HAP-1 (cell line): ENCODE measurements at regions not wholly inside any gene's neighbourhood (a gene's known extent, or its start where the extent isn't known, plus 50 kb on each side); places are given as distances from the start of the nearest gene placed in this dataset.

Source experiments
- DNase-seq, 2 experiments: peaks; one replicate each; pipeline ENCODE4 v3.0.0-alpha.2; 2016 to 2020; ENCODE audit warnings: low spot score in 2 of 2
- H3K27me3 ChIP-seq: fragments of 250-450 bp; sonication (Bioruptor Pico); 2 replicates; pipeline ENCODE4 v1.5.1; 2020; ENCODE audit warnings: low read depth, mild to moderate bottlenecking, moderate library complexity
- H3K36me3 ChIP-seq: fragments of 250-450 bp; sonication (Bioruptor Pico); replicated peaks from 2 replicates; pipeline ENCODE4 v1.5.1; 2020; ENCODE audit warnings: mild to moderate bottlenecking
- H3K4me1 ChIP-seq: fragments of 250-450 bp; sonication (Bioruptor Pico); 2 replicates; pipeline ENCODE4 v1.5.1; 2020; ENCODE audit warnings: mild to moderate bottlenecking
- H3K4me3 ChIP-seq: fragments of 250-450 bp; sonication (Bioruptor Pico); 2 replicates; pipeline ENCODE4 v1.5.1; 2020; ENCODE audit warnings: mild to moderate bottlenecking, moderate library complexity
- H3K9me3 ChIP-seq: fragments of 250-450 bp; sonication (Bioruptor Pico); 2 replicates; pipeline ENCODE4 v1.5.1; 2020; ENCODE audit warnings: mild to moderate bottlenecking, moderate library complexity
- in situ Hi-C: fragments of 300-500 bp; cut with MboI; formaldehyde crosslinking; loops from 3 replicates; pipeline ENCODE4 v1.14.3; 2020; ENCODE audit warnings: low sequenced_read_pairs, inconsistent platforms, mixed read lengths

DNA sequence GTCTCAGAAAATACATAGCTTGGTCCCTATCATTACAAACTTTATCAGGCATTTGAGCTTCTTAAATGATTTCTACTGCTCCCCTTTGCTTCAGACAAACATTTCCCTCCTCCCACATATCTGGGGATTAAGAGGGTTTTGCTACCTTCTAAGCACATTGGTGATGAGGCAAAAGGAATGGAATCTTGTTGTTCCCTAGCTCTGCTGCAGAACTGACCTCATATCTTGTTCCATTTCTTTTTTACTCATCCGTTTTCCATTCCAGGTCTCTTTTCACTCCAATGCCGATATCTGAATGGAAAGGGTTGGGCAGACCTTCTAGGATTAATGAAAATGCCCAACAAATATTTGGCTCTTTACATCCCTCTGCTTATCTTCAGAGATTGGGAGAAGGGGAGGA is 444.6 kb downstream of the ZNF608 start:
- H3K4me3 ChIP-seq: no peak overlapping the region
- in situ Hi-C loops: no loop called here
- no peak for DNase-seq
- H3K36me3 ChIP-seq: no peaks in the 10 kb centered on the region; the same call in 1 of the 2 replicates
- H3K27me3 ChIP-seq: no peaks in the 10 kb centered on the region
- H3K9me3 ChIP-seq: no peaks in the 10 kb centered on the region
- no peaks in the 10 kb centered on the region for H3K4me1 ChIP-seq

DNA sequence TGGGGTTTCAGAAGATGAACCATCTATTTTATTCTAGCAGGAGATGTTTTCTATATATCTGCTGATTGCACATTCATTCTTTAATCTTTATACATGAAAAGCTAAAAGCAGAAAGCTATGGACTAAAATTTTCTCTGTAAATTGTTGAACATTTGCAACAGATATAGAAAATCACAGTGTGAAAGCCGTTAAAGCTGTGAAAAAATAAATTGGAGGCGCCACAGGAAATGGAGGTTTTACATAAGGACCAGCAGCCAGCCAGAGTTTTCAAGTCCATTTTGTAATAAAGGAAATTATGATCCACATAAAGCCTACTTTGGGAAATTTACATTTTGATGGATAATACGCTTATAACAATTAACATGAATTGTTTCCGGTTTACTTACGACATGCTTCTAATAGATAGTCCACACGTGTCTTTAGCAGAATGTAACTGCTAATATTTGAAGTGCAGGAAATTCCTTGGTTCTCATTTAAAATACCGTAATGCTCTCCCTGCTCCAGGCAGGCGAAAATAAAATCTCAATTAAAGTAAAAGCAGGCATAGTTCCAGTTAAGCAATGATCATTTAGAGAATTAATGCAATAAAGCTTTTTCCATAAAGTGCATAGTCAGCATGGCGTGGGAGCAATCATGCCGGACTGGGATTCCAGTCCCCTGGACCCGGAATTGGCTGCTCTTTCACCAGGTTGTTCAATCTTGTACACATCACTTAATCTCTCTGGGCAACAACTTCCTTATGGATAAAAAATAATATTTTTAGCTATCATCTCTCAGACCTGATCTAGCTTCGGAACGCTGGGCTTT is 445.4 kb downstream of the ZNF608 start:
- no peak overlapping the region for H3K4me3 ChIP-seq
- DNase-seq: no peak
- H3K36me3 ChIP-seq: no peaks in the 10 kb centered on the region; the same call in 1 of the 2 replicates
- no peaks in the 10 kb centered on the region for H3K27me3 ChIP-seq
- no peaks in the 10 kb centered on the region for H3K9me3 ChIP-seq
- in situ Hi-C loops: no loop called here
- no peaks in the 10 kb centered on the region for H3K4me1 ChIP-seq

DNA sequence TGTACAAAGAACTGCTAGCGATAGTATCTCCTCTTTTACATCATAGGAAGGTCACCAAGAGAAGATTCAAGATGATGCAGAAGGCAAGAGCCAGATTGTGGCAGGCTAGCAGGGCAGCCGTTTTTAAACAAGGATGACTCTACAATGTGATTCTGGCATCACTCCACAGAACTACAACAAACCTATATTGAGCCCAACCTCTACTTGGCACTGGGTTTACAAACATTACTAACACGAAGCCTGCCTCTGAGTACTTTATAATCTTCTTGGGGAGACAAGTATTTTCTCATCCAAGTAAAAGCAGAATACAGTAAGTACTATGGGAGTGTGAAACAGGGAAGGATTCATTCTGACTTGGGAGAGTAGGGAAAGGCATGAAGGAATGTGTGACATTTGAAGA is 448.6 kb downstream of the ZNF608 start:
- in situ Hi-C loops: no loop called here
- no peaks in the 10 kb centered on the region for H3K9me3 ChIP-seq
- H3K4me1 ChIP-seq: no peaks in the 10 kb centered on the region
- H3K36me3 ChIP-seq: no peaks in the 10 kb centered on the region; the same call in 1 of the 2 replicates
- DNase-seq: no peak
- H3K27me3 ChIP-seq: no peaks in the 10 kb centered on the region
- no peak overlapping the region for H3K4me3 ChIP-seq

DNA sequence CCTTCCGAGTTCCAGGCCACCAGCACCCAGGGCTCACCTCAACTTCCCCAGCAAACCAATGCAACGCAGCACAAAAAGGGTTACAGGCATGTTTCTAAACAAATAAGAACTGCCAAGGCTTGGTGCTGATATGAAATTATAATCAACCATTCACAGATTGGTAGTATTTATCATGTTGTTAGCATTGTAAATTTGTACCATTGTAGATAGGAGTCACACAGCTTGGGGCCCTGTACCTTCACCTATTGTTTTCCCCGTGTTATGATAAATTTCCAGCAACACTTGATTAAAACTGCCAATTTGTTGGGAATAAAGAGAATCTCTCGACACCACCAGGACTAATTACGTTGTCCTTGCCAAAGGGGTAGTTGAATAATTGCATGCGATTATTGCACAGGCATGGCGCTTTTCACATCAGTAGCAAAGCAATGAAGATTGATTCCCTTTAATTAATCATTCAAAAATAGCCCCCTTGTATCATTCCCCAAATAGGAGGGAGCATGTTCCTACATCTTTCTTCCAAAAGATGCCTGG is 454.1 kb downstream of the ZNF608 start:
- Histone ChIP-seq H3K27me3 (no peaks in the 10 kb centered on the region), H3K4me1 (no peaks in the 10 kb centered on the region), H3K9me3 (no peaks in the 10 kb centered on the region), H3K36me3 (no peaks in the 10 kb centered on the region), H3K4me3 (no peak overlapping the region)
- DNase-seq: no peak
- in situ Hi-C loops: no loop called here

DNA sequence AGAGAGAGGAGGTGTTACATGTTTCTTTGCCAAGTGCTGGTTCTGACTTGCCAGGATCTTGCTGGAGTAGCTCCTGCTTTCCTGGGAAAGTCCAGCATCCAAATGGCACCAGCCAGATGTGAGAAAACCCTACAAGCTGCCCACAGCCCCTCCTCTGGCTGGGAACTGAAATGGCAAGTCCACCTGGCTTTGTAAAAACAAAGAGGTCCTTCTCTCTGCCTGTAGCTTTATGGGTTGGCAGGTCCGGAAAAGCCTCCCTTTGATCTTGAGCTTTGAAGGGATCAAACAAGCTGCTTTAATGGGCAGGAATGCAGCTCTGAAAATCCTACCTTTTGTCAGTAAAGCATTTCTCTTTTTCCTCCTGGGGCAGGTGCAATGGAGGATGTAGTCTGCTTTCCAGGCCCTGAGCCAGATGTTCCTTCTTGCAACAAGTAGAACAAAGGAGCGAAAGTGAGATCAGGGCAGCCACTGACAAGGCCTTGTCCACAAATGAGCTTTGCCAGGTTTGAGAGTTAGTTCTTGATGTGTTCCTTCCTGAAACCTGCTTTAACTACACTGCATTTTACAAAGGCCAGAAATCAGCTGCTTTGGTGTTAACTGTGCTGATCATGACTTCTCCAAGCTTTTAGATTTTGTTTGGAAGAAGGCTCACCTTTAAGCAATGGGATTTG is 456.7 kb downstream of the ZNF608 start:
- H3K4me1 ChIP-seq: no peaks in the 10 kb centered on the region
- no peak overlapping the region for H3K4me3 ChIP-seq
- no peaks in the 10 kb centered on the region for H3K36me3 ChIP-seq
- in situ Hi-C loops: no loop called here
- no peaks in the 10 kb centered on the region for H3K9me3 ChIP-seq
- no peaks in the 10 kb centered on the region for H3K27me3 ChIP-seq
- DNase-seq: peak in 1 of 2 experiments; percentile 8

DNA sequence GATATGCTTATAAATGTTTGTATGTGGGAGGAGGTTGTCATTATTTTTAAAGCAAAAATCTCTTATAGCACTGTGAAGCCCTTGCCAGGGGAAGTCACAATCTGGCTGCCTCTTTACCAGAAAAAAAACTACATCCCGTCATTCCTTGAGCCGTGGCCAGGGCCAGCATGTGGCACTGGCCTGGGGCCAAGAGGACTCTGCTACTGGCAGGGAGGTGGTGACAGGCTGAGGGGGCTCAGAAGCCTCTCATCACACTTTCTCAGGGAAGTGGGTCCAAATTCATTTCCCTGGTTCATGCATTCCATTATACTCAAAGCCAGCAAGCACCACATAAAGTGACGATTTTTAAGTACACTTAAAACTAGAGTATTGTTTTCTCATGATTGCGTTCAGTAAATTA is 457.3 kb downstream of the ZNF608 start:
- H3K27me3 ChIP-seq: no peaks in the 10 kb centered on the region
- in situ Hi-C loops: no loop called here
- H3K4me1 ChIP-seq: no peaks in the 10 kb centered on the region
- H3K4me3 ChIP-seq: no peak overlapping the region
- H3K9me3 ChIP-seq: no peaks in the 10 kb centered on the region
- no peak for DNase-seq
- H3K36me3 ChIP-seq: no peaks in the 10 kb centered on the region

DNA sequence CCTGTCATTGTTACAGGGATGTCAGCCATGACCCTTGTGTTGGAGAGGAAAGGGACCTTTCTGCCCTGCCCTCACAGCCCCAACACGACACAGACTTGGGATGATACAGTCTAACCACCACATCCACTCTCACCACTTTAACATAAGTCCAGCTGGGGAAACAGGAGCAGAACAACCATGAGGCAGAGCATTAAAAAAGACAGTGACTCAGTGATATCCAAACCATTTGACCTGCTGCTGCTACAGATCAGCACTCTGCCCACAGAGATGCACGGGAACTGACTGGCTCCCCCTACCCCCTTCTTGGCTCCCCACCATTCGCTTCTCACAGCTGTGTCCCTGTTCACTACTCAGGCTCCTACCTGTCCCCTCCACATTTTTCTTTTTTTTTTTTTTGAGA is 458.6 kb downstream of the ZNF608 start:
- in situ Hi-C loops: no loop called here
- Histone ChIP-seq H3K4me3 (no peak overlapping the region), H3K27me3 (no peaks in the 10 kb centered on the region), H3K4me1 (no peaks in the 10 kb centered on the region), H3K36me3 (no peaks in the 10 kb centered on the region), H3K9me3 (no peaks in the 10 kb centered on the region)
- no peak for DNase-seq

DNA sequence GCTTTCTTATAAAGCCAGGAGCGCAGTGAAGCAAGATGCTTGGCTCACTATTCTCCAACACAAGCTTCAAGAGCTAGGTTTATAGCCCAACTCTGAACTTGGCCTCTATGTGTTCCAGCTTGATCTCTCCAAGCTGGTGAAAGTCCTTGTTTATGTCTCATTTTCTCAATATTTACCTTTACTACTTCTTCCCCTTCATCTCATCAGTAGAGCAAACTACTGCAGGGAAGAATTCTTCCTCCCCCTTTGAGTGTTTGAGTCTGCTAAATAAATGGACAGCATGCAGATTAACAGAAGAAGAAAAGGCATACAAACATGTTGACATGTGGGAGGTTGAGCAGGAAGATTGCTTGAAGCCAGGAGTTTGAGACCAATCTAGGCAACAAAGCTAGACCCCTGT is 460.7 kb downstream of the ZNF608 start:
- Histone ChIP-seq H3K36me3 (no peaks in the 10 kb centered on the region), H3K4me3 (no peak overlapping the region), H3K4me1 (no peaks in the 10 kb centered on the region), H3K27me3 (no peaks in the 10 kb centered on the region), H3K9me3 (no peaks in the 10 kb centered on the region)
- DNase-seq: no peak
- in situ Hi-C loops: no loop called here

DNA sequence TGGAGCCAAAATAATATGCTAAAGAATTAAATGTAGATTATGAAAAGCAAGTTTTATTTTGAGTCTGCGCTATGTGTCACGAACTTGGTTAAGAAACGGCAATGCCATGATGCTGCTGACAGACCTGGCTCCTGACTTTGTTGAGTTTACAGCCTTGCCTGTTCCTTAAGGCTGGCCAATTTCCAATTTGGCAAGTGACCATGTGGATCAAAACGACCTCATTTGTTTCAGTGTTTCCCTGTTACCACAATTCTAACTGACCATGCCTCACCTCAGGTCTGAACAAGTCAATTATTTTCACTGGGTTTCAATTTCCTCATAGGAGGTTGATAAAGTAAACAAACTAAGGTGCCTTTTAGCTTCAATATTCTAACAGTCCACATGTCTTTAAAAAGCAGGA is 461.4 kb downstream of the ZNF608 start:
- H3K4me3 ChIP-seq: no peak overlapping the region
- H3K27me3 ChIP-seq: no peaks in the 10 kb centered on the region
- H3K4me1 ChIP-seq: no peaks in the 10 kb centered on the region
- no peaks in the 10 kb centered on the region for H3K36me3 ChIP-seq
- DNase-seq: no peak
- in situ Hi-C loops: no loop called here
- H3K9me3 ChIP-seq: no peaks in the 10 kb centered on the region

DNA sequence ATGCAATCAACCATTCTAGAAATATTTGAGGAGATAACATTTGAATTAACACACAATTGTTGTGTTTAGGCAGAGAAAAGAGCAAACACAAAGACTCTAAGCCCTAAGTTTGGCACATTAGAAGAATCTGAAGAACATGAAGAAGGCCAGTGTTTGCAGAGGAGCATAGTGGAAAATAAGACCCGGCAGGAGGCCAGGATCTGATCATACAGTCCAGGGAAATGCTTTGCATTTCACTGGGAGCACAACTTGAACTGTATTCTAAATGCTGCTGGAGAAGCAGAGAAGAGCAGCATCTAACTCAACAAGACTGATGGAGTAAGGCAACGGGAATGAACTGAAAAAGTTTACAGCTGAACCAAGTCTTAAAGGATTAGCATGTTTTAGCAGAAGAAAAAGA is 463.4 kb downstream of the ZNF608 start:
- H3K4me1 ChIP-seq: no peaks in the 10 kb centered on the region
- in situ Hi-C loops: no loop called here
- no peak for DNase-seq
- no peak overlapping the region for H3K4me3 ChIP-seq
- H3K9me3 ChIP-seq: no peaks in the 10 kb centered on the region
- no peaks in the 10 kb centered on the region for H3K27me3 ChIP-seq
- H3K36me3 ChIP-seq: no peaks in the 10 kb centered on the region

DNA sequence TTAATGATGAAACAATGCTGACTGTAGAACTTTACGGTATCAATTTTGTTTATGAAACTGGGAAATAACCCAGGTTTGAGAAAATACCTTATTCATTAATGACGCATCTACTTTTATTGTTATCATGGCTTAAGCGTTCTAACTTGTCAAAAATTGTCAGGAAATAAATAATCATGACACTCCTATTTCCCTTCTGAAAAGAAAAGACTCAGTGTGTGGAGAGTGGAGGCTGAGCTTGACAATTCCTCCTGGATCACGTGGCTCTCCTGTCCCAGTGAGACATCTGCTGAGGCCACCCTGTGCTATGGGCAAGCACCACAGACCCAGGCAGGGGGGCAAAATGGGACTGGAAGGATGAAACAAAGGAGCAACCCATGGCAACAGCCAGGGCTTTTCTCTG is 466.4 kb downstream of the ZNF608 start:
- Histone ChIP-seq H3K36me3 (no peaks in the 10 kb centered on the region), H3K4me1 (no peaks in the 10 kb centered on the region), H3K4me3 (no peak overlapping the region), H3K27me3 (no peaks in the 10 kb centered on the region), H3K9me3 (no peaks in the 10 kb centered on the region)
- DNase-seq: no peak
- in situ Hi-C loops: no loop called here

DNA sequence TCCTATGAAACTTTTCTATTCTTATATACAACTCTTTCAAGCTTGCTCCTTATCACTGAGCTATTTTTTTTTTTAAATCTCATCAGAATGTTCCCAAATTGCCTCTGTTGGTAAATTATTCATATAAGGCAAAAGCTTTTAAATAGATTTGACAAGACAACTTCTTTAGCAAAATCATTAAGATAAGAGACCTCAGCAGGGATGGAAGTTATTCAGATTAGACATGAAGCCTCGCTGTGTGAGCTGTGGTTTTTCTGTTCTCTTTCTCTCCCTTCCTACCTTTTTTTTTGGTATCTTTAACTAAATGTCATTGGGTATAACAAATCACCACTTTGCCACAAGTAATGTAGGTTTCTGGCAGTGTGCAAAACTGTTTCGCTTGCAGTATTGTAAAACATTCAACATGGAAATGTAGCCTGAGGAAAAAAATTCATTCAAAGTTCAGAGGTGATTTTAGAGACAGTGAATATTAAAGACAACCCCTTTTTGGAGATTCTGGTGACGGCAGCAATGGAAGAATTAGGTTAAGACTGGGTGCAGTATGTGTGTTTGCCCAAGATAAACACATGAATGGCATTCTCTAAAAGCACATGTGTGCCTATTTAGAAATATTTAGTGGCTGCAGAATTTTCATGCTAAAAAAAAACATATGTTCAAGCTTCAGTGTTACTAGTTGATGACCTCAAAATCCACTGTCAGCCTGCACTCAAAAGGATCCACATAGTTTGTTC is 467.1 kb downstream of the ZNF608 start:
- in situ Hi-C loops: no loop called here
- H3K4me3 ChIP-seq: no peak overlapping the region
- no peaks in the 10 kb centered on the region for H3K9me3 ChIP-seq
- no peaks in the 10 kb centered on the region for H3K4me1 ChIP-seq
- no peaks in the 10 kb centered on the region for H3K36me3 ChIP-seq
- H3K27me3 ChIP-seq: no peaks in the 10 kb centered on the region
- DNase-seq: no peak

DNA sequence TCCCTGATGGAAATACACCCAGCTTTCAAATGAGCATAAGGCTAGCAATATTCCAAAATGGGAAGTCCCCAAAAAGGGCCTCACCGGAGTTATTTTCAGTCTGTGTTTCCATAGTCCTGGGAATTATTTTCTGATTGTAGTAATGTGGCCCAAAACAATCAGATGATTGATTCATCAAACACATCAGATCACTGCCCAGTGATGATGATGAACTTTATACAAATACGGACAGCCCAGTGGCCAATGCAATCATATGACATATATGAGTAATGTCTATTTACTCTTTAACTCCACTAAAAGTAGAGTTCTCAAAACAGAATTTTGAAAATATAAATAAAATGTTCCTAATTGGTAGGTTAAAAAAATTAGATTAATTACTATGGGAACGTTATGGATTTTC is 467.8 kb downstream of the ZNF608 start:
- Histone ChIP-seq H3K27me3 (no peaks in the 10 kb centered on the region), H3K9me3 (no peaks in the 10 kb centered on the region), H3K4me1 (no peaks in the 10 kb centered on the region), H3K36me3 (no peaks in the 10 kb centered on the region), H3K4me3 (no peak overlapping the region)
- DNase-seq: no peak
- in situ Hi-C loops: no loop called here
